GM19239 (cell line): ENCODE measurements at regions not wholly inside any gene's neighbourhood (a gene's known extent, or its start where the extent isn't known, plus 50 kb on each side); places are given as distances from the start of the nearest gene placed in this dataset.

Experiments
- DNase-seq: peaks from one replicate; pipeline ENCODE4 v3.0.0; 2011; ENCODE audit warnings: low spot score; ENCODE audit not compliant: insufficient read length
- FAIRE-seq: peaks from 2 replicates; lab custom pipeline; 2011; peaks lifted over from hg19 to GRCh38; lab: Jason Lieb, UNC

- FAIRE-seq = no peak
- DNase-seq = no peak
These were observed 749.0 kb upstream of the SOX9 start for GRCh38 chr17:71371809-71372208.

DNA sequence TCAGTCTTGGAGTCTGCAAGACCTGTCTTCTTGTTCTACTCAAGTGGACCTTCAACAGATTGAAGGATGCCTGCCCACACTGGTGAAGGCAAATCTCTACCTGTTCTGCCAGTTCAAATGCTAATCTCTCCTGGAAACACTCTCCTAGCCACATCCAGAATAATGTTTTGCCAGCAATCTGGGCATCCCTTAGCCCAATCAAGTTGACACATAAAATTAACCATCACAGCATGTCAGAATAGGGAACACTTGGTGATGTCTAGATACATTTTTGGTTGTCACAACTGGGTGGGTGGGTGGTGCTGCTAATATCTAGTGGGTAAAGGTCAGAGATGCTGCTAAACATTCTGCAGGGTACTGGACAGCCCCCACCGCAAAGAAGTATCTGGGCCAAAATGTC lies 744.9 kb upstream of the SOX9 start:
- no peak for DNase-seq
- no peak for FAIRE-seq

- no peak for FAIRE-seq
These were observed 743.9 kb upstream of the SOX9 start for GRCh38 chr17:71376933-71377332.

DNA sequence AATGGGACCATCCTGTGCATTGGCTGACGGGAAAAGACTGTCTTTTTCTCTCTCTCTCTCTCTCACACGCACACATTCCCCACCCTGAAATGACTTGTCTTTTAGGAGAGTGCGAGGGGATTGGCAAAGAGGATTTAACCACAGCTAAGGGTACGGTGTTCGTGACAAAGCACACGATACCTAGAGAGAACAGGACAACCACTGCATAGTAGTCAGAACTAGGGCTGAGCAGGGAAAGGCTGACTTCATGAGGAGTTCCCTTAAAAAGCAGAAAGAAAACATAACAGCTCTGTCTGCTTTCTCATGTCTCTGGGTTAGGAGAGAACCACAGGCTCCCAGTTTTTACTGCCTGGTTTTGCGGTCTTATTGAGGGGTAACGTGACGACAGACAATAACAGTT lies 742.8 kb upstream of the SOX9 start:
- no peak for FAIRE-seq
- no peak for DNase-seq

More at GRCh38 chr17:71376933-71377332, 743.9 kb upstream of the SOX9 start:
- DNase-seq = no peak

- FAIRE-seq (no peak), DNase-seq (no peak)
These were observed 742.1 kb upstream of the SOX9 start for GRCh38 chr17:71378741-71379140.

- no peak for DNase-seq
- no peak for FAIRE-seq
These were observed 741.3 kb upstream of the SOX9 start for GRCh38 chr17:71379512-71379911.

DNA sequence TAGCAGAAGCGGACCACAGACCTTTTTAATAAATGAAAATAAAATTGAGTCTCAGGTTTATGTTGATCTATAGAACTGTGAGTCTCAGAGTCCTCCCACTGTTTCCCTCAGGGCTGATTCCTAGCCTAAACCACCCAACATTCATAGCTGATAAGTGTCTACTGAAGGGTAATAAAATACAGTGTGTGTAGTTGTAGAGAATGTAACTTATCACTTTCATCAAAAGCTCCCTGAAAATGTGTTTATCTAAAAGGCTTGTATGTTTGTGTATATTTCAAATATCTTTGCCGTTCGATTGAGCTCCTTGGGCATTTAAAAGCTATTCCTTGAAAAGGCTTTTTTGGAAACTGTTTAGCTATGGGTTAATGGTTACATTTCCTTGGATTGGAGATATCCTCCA lies 740.3 kb upstream of the SOX9 start:
- DNase-seq = no peak
- no peak for FAIRE-seq

DNA sequence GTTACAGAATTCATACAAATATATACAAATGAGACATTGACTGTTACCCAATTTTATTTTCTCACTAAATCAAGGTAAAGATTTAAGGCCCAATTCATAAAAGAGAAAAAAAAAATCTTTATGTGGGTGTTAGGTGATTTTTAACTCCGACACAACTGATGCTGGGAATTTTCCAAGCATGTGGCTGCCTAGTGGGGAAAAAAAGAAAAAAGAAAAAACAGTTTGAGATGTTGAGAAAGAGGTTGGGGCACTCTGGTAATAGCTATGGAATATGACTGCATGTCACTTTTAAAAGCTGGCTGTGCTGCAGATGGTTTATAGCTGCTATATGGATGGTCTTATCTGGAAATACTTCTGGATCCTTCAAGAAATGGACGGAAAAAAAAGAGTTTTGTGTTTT lies 739.9 kb upstream of the SOX9 start:
- no peak for DNase-seq
- FAIRE-seq = no peak

DNA sequence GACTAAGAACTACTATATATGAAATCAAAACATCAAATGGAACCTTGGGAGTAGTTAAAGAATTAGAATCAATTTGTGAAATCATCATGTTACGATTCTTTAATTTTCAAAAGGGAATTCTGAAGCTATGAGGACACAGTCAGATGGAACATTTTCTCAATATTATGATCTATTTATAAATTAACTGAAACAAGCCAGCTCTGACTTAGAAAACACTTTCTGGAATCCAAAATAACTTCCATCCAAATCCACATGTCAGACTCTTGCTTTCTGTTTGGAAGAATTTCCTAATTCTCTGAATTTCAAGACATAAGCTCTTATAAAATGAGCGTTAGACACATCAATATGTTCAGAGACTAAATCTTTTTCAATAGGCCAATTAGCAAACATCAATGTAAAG lies 737.7 kb upstream of the SOX9 start:
- FAIRE-seq = no peak

GRCh38 chr17:71387456-71387855 lies 733.4 kb upstream of the SOX9 start:
- FAIRE-seq (no peak), DNase-seq (no peak)

More for the DNA sequence above, 737.7 kb upstream of the SOX9 start:
- DNase-seq = no peak

- FAIRE-seq (no peak), DNase-seq (no peak)
These were observed 727.9 kb upstream of the SOX9 start for GRCh38 chr17:71392715-71393567.

- DNase-seq = no peak
These were observed 724.9 kb upstream of the SOX9 start for GRCh38 chr17:71395901-71396300.

DNA sequence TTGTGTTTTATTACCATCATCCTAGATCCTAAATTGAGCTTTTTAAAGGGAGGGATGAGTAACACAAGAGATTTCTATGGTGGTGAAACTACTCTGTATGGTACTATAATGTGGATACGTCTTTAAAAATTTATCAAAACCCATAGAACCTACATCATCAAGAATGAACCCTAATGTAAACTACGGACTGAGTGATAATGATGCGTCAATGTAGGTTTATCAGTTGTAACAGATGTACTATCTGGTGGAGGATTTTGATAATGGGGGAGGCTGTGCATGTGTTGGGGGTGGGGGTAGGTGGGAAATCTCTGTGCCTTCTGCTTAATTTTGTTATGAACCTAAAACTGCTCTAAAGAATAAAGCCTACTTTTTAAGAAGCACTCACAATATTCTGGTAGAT lies 724.1 kb upstream of the SOX9 start:
- no peak for DNase-seq
- FAIRE-seq = no peak

More at GRCh38 chr17:71395901-71396300, 724.9 kb upstream of the SOX9 start:
- FAIRE-seq = no peak

- FAIRE-seq = no peak
These were observed 722.8 kb upstream of the SOX9 start for GRCh38 chr17:71398025-71398424.

GRCh38 chr17:71398800-71399219 lies 722.0 kb upstream of the SOX9 start:
- DNase-seq = no peak
- no peak for FAIRE-seq

More at GRCh38 chr17:71398025-71398424, 722.8 kb upstream of the SOX9 start:
- no peak for DNase-seq

GRCh38 chr17:71399221-71399620 lies 721.6 kb upstream of the SOX9 start:
- DNase-seq = no peak
- no peak for FAIRE-seq

DNA sequence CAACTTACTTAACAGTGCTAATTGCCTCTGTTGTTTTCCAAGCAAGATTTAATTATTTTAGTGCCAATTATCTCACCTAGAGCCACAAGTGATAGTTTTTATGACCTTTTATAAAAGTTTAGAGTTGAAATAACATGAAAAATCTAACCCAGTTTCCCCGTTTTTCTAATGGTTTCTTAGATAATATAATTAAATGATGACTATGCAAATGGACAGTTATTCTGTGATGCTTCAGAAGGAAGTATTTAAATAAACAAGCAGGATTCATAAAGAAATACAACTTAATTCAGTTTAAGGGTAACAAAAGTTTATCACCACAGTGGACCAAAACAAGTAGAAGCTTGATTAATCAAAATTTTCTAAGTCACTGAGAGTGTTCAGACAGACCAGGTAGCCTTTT lies 721.2 kb upstream of the SOX9 start:
- DNase-seq = no peak

GRCh38 chr17:71402007-71402406 lies 718.8 kb upstream of the SOX9 start:
- DNase-seq (no peak), FAIRE-seq (no peak)

More for the DNA sequence above, 721.2 kb upstream of the SOX9 start:
- FAIRE-seq = no peak

- no peak for FAIRE-seq
- DNase-seq = no peak
These were observed 718.1 kb upstream of the SOX9 start for GRCh38 chr17:71402661-71403141.

GRCh38 chr17:71405101-71405500 lies 715.7 kb upstream of the SOX9 start:
- no peak for DNase-seq
- no peak for FAIRE-seq

GRCh38 chr17:71407981-71408380 lies 712.8 kb upstream of the SOX9 start:
- no peak for DNase-seq
- FAIRE-seq = no peak

GRCh38 chr17:71409137-71409536 lies 711.7 kb upstream of the SOX9 start:
- FAIRE-seq = no peak
- no peak for DNase-seq
